Large intestine (tissue), 3 donors: ENCODE measurements at regions not wholly inside any gene's neighbourhood (a gene's known extent, or its start where the extent isn't known, plus 50 kb on each side); places are given as distances from the start of the nearest gene placed in this dataset.

Source experiments
- DNase-seq, 2 donors: peaks; one replicate each; pipeline versions ENCODE4 v3.0.0 to v3.0.0-alpha.2; 2013
- H3K27ac ChIP-seq: one replicate; pipeline ENCODE4 v1.5.1; 2013; ENCODE audit warnings: low read length
- H3K27me3 ChIP-seq: 2 replicates; pipeline ENCODE4 v1.6.1; 2013; ENCODE audit warnings: low read length; ENCODE audit not compliant: control insufficient read depth, insufficient read depth
- H3K36me3 ChIP-seq: 2 replicates; pipeline ENCODE4 v1.6.1; 2013; ENCODE audit warnings: low read length; ENCODE audit not compliant: control insufficient read depth, insufficient read depth
- H3K4me1 ChIP-seq: one replicate; pipeline ENCODE4 v1.6.1; 2013; ENCODE audit warnings: low read length; ENCODE audit not compliant: control insufficient read depth, insufficient read depth
- H3K4me3 ChIP-seq: one replicate; pipeline ENCODE4 v1.5.1; 2013; ENCODE audit warnings: low read length
- H3K9me3 ChIP-seq: one replicate; pipeline ENCODE4 v1.6.1; 2013; ENCODE audit warnings: mild to moderate bottlenecking, low read depth, low read length, moderate library complexity; ENCODE audit not compliant: control insufficient read depth
- WGBS: methylation state at CpG from one replicate; pipeline ENCODE4 v1.1.5; 2013; ENCODE audit warnings: low lambda C conversion rate; ENCODE audit not compliant: insufficient coverage; 5-methylcytosine and 5-hydroxymethylcytosine counted together

GRCh38 chr2:219726916-219727315 is 99.5 kb downstream of the SLC4A3 start:
- H3K4me3 ChIP-seq, result no peak overlapping the region
- peaks cover 19% of the 10 kb centered on the region for H3K27me3 ChIP-seq
- WGBS, result no CpG with 5 or more reads among the region's 2 CpGs
- no peaks in the 10 kb centered on the region for H3K9me3 ChIP-seq
- no peaks in the 10 kb centered on the region for H3K4me1 ChIP-seq
- no peak for DNase-seq
- H3K36me3 ChIP-seq, result no peaks in the 10 kb centered on the region
- no peak overlapping the region for H3K27ac ChIP-seq

- no peaks in the 10 kb centered on the region for H3K4me1 ChIP-seq
- DNase-seq, result no peak
- no peak overlapping the region for H3K27ac ChIP-seq
- no peak overlapping the region for H3K4me3 ChIP-seq
- no peaks in the 10 kb centered on the region for H3K36me3 ChIP-seq
- peaks cover 19% of the 10 kb centered on the region for H3K27me3 ChIP-seq
- WGBS, result no CpG with 5 or more reads among the region's 8 CpGs
- H3K9me3 ChIP-seq, result no peaks in the 10 kb centered on the region
Observed at GRCh38 chr2:219727771-219728429, 100.5 kb downstream of the SLC4A3 start.

- DNase-seq, result peak in 1 of 2 donors; percentile 6
- no CpG with 5 or more reads among the region's 9 CpGs for WGBS
- Histone ChIP-seq H3K4me3 (no peak overlapping the region), H3K27ac (no peak overlapping the region), H3K4me1 (no peaks in the 10 kb centered on the region), H3K36me3 (no peaks in the 10 kb centered on the region), H3K27me3 (peaks cover 19% of the 10 kb centered on the region), H3K9me3 (no peaks in the 10 kb centered on the region)
Observed at GRCh38 chr2:219728991-219729487, 101.6 kb downstream of the SLC4A3 start.

- Histone ChIP-seq H3K9me3 (no peaks in the 10 kb centered on the region), H3K27me3 (peaks cover 17% of the 10 kb centered on the region), H3K27ac (no peak overlapping the region), H3K4me3 (no peak overlapping the region), H3K36me3 (no peaks in the 10 kb centered on the region), H3K4me1 (no peaks in the 10 kb centered on the region)
- WGBS, result 50% methylated on average over 1 of the region's 3 CpGs
- no peak for DNase-seq
Observed at GRCh38 chr2:219731173-219731572, 103.7 kb downstream of the SLC4A3 start.

- no peak for DNase-seq
- no CpG with 5 or more reads among the region's 2 CpGs for WGBS
- H3K36me3 ChIP-seq, result no peaks in the 10 kb centered on the region
Observed at GRCh38 chr2:219733106-219733505, 105.7 kb downstream of the SLC4A3 start.

GRCh38 chr2:219733746-219734145 is 106.3 kb downstream of the SLC4A3 start:
- no peaks in the 10 kb centered on the region for H3K36me3 ChIP-seq
- H3K27ac ChIP-seq, result no peak overlapping the region
- no peak for DNase-seq
- H3K4me3 ChIP-seq, result no peak overlapping the region
- H3K9me3 ChIP-seq, result no peaks in the 10 kb centered on the region
- no CpG with 5 or more reads among the region's 2 CpGs for WGBS
- peaks cover 7% of the 10 kb centered on the region for H3K27me3 ChIP-seq
- no peaks in the 10 kb centered on the region for H3K4me1 ChIP-seq

More at GRCh38 chr2:219733106-219733505, 105.7 kb downstream of the SLC4A3 start:
- no peaks in the 10 kb centered on the region for H3K4me1 ChIP-seq
- H3K27me3 ChIP-seq, result peaks cover 12% of the 10 kb centered on the region
- H3K27ac ChIP-seq, result no peak overlapping the region
- no peaks in the 10 kb centered on the region for H3K9me3 ChIP-seq
- no peak overlapping the region for H3K4me3 ChIP-seq

GRCh38 chr2:219736209-219736608 is 108.8 kb downstream of the SLC4A3 start:
- Histone ChIP-seq H3K4me3 (no peak overlapping the region), H3K9me3 (no peaks in the 10 kb centered on the region), H3K27me3 (peaks cover 4% of the 10 kb centered on the region), H3K4me1 (no peaks in the 10 kb centered on the region), H3K36me3 (no peaks in the 10 kb centered on the region), H3K27ac (no peak overlapping the region)
- WGBS, result no CpG with 5 or more reads among the region's 3 CpGs
- DNase-seq, result peak; percentile 28 to 46

- H3K27me3 ChIP-seq, result peaks cover 4% of the 10 kb centered on the region
- DNase-seq, result peak in 1 of 2 donors; percentile 10
- no CpG with 5 or more reads among the region's 4 CpGs for WGBS
- no peaks in the 10 kb centered on the region for H3K4me1 ChIP-seq
- no peak overlapping the region for H3K27ac ChIP-seq
- no peaks in the 10 kb centered on the region for H3K36me3 ChIP-seq
- H3K4me3 ChIP-seq, result no peak overlapping the region
- no peaks in the 10 kb centered on the region for H3K9me3 ChIP-seq
Observed at GRCh38 chr2:219737270-219737691, 109.9 kb downstream of the SLC4A3 start.

- no peak for DNase-seq
- 84% methylated on average over 2 of the region's 4 CpGs for WGBS
Observed at GRCh38 chr2:219739066-219739465, 111.6 kb downstream of the SLC4A3 start.

GRCh38 chr2:219739866-219740440 is 112.5 kb downstream of the SLC4A3 start:
- DNase-seq, result no peak
- H3K9me3 ChIP-seq, result no peaks in the 10 kb centered on the region
- no peak overlapping the region for H3K27ac ChIP-seq
- no peak overlapping the region for H3K4me3 ChIP-seq
- peaks cover 7% of the 10 kb centered on the region for H3K27me3 ChIP-seq
- WGBS, result no CpG with 5 or more reads among the region's 13 CpGs
- no peaks in the 10 kb centered on the region for H3K36me3 ChIP-seq
- no peaks in the 10 kb centered on the region for H3K4me1 ChIP-seq

More at GRCh38 chr2:219739066-219739465, 111.6 kb downstream of the SLC4A3 start:
- Histone ChIP-seq H3K4me3 (no peak overlapping the region), H3K9me3 (no peaks in the 10 kb centered on the region), H3K4me1 (no peaks in the 10 kb centered on the region), H3K36me3 (no peaks in the 10 kb centered on the region), H3K27me3 (peaks cover 6% of the 10 kb centered on the region), H3K27ac (no peak overlapping the region)
